CD4-positive, alpha-beta T cell treated with Interleukin-2 at 100 ng/mL for 4 hours (primary cell): ENCODE measurements at regions not wholly inside any gene's neighbourhood (a gene's known extent, or its start where the extent isn't known, plus 50 kb on each side); places are given as distances from the start of the nearest gene placed in this dataset.

Source experiments
- DNase-seq: peaks from one replicate; pipeline ENCODE4 v3.0.0-alpha.2; 2020; ENCODE audit warnings: low spot score

GRCh38 chr2:128368437-128369107 is 49.9 kb upstream of the HS6ST1 start:
- DNase-seq = no peak

- no peak for DNase-seq
Measured at GRCh38 chr2:128369108-128369555, 50.5 kb upstream of the HS6ST1 start.

GRCh38 chr2:128369602-128370467 is 51.2 kb upstream of the HS6ST1 start:
- no peak for DNase-seq

GRCh38 chr2:128370468-128371247 is 52.0 kb upstream of the HS6ST1 start:
- no peak for DNase-seq

- no peak for DNase-seq
Measured at GRCh38 chr2:128371248-128371630, 52.6 kb upstream of the HS6ST1 start.

- DNase-seq = no peak
Measured at GRCh38 chr2:128371648-128372345, 53.1 kb upstream of the HS6ST1 start.

GRCh38 chr2:128372621-128373341 is 54.1 kb upstream of the HS6ST1 start:
- peak; percentile 5 for DNase-seq

- no peak for DNase-seq
Measured at GRCh38 chr2:128373451-128374000, 54.9 kb upstream of the HS6ST1 start.

GRCh38 chr2:128374001-128374710 is 55.5 kb upstream of the HS6ST1 start:
- no peak for DNase-seq

GRCh38 chr2:128374711-128375413 is 56.2 kb upstream of the HS6ST1 start:
- DNase-seq = no peak

GRCh38 chr2:128375454-128375853 is 56.8 kb upstream of the HS6ST1 start:
- no peak for DNase-seq

GRCh38 chr2:128376241-128377041 is 57.8 kb upstream of the HS6ST1 start:
- DNase-seq = no peak

- no peak for DNase-seq
Measured at GRCh38 chr2:128377071-128377910, 58.6 kb upstream of the HS6ST1 start.

- no peak for DNase-seq
Measured at GRCh38 chr2:128378231-128379020, 59.8 kb upstream of the HS6ST1 start.

GRCh38 chr2:128379021-128380015 is 60.6 kb upstream of the HS6ST1 start:
- DNase-seq = no peak
